ENCODE measurements at regions not wholly inside any gene's neighbourhood (a gene's known extent, or its start where the extent isn't known, plus 50 kb on each side); places are given as distances from the start of the nearest gene placed in this dataset.

DNA sequence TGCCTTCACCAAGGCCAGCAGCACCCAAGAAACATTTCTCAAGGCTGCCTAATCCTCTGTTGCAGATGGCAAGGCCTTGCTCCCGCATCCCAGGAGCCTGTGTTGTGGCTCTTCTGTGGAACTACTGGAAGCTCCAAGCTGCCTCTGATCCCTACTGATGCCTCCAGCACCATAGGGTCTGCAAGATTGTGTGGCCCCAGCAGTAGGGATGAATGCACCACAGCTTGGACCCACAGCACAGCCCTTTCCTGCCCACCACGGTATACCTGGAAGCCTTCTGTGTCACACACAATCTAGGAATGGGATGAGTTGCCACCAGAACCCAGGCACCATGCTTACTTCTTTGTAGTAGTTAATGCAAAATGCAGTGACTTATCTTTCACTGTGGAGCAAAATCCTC is 291.1 kb upstream of the FOXQ1 start:
- no peak for ATAC-seq
- Mint-ChIP-seq H3K4me3 (no peak overlapping the region), H3K9me3 (peaks cover 6% of the 10 kb centered on the region), H3K36me3 (ENCODE audit: insufficient read depth) (no peaks in the 10 kb centered on the region), H3K4me1 (ENCODE audit: low read depth) (no peaks in the 10 kb centered on the region), H3K27me3 (ENCODE audit: low read depth) (peaks cover 15% of the 10 kb centered on the region)
- no peak for DNase-seq

DNA sequence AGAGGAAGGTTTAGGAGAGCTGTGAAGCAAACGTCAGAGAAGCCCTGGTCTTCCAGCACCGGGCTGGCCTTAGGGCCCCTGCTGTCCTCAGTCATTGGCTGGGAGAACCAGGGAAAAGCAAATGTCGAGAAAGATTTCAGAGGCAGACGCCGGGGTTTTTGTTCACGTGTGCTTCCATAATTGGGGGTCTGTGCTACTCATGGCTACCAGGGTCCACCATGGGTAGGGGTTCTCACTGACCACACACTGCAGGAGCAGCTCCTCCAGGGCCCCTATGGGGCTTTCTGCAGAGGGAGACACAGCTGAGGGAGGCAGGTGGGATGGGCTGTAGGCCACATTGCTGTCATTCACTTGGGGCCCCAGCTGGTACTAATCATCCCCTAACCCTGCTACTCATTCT is 291.8 kb upstream of the FOXQ1 start:
- no peak for ATAC-seq
- Mint-ChIP-seq H3K4me3 (no peak overlapping the region), H3K27me3 (ENCODE audit: low read depth) (peaks cover 14% of the 10 kb centered on the region), H3K9me3 (peaks cover 6% of the 10 kb centered on the region), H3K36me3 (ENCODE audit: insufficient read depth) (no peaks in the 10 kb centered on the region), H3K4me1 (ENCODE audit: low read depth) (no peaks in the 10 kb centered on the region)
- no peak for DNase-seq

DNA sequence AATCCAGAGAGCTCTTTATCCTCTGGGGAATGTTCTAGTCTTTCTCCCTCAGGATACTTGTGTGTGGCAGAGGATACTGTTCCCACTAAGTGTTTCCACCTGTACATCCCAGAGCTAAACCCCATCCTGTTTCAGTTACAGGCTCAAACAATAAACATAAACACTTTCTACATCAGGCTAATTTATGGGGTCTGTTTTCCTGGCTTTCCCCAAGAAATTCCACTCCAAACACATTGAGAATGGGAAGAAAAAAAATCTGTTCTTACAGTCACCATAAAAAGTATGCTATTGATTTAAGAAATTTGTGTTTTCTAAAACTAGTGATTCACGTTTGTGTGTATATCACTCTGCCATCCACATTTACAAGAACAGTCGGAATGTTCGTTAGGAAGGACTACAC is 293.9 kb upstream of the FOXQ1 start:
- DNase-seq (no peak), ATAC-seq (no peak)
- Mint-ChIP-seq H3K27me3 (ENCODE audit: low read depth) (peaks cover 11% of the 10 kb centered on the region), H3K36me3 (ENCODE audit: insufficient read depth) (no peaks in the 10 kb centered on the region), H3K4me3 (no peak overlapping the region), H3K9me3 (peaks cover 6% of the 10 kb centered on the region), H3K4me1 (ENCODE audit: low read depth) (no peaks in the 10 kb centered on the region)

DNA sequence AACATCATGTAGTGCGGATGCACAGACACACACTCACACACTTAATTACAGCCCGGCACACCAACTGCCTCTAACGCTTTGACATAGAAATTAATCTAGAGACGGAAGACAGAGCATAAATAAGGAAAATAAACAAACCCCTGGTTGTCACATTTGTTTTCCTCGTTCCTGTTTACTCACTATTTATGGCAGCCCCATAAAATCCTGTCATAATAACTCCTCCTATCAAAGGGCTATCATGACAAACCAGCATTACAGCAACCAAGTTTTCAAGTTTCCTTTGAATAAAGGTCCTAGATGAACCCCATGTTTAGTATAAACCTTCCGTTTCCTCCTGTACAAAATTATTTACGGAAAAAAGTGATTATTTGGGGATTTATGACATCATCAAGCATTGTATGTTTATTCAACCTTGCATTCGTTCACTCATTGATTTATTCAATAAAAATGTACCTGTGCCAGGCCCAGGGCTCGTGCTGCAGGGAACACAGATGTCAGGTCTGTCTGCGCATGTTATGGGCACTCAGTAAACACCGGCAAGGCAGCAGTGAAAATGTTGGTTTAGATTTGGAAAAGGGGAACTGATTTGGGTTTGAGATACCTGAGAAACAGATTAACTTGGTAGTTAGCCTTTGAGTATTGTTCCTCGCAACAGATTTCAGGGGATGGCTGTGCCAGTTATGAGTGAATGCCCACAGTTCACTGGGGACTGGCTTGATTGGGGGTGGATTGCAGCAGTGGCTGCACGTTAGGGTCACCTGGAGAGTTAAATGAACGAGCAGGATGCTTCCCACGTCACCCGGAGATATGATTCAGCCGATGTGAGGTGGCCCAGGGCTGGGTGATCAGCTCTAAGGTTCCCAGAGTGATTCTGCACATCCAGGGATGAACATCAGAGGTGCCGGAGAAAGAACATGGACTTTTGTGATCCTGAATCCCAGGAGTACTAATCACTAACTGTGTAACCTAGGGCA is 295.3 kb upstream of the FOXQ1 start:
- Mint-ChIP-seq H3K9me3 (peaks cover 1% of the 10 kb centered on the region), H3K4me1 (ENCODE audit: low read depth) (no peaks in the 10 kb centered on the region), H3K36me3 (ENCODE audit: insufficient read depth) (no peaks in the 10 kb centered on the region), H3K27me3 (ENCODE audit: low read depth) (peaks cover 11% of the 10 kb centered on the region), H3K4me3 (no peak overlapping the region)
- DNase-seq = no peak
- ATAC-seq = no peak

DNA sequence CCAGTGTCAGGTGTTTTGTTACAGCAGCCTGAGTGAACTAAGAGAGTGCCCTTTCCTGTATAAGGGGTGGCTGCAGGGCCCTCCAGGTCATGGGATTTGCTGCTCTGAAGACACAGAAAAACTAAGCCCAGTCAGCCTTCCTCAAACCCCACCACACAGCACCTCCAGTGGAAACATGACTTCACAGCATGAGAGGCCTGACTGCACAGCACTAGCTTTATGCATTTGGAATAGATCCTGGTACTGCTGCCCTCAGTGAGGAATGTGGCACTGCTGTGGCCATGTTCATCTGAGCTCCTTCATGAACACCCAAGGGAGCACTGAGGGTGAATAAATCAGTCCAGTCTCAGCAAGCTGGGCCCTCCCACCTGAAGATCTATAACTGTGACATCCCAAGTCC is 296.1 kb upstream of the FOXQ1 start:
- no peaks in the 10 kb centered on the region for H3K36me3 Mint-ChIP-seq (ENCODE audit: insufficient read depth)
- H3K4me1 Mint-ChIP-seq (ENCODE audit: low read depth) = no peaks in the 10 kb centered on the region
- ATAC-seq (no peak), DNase-seq (no peak)
- H3K27me3 Mint-ChIP-seq (ENCODE audit: low read depth) = peaks cover 11% of the 10 kb centered on the region
- no peaks in the 10 kb centered on the region for H3K9me3 Mint-ChIP-seq
- no peak overlapping the region for H3K4me3 Mint-ChIP-seq

DNA sequence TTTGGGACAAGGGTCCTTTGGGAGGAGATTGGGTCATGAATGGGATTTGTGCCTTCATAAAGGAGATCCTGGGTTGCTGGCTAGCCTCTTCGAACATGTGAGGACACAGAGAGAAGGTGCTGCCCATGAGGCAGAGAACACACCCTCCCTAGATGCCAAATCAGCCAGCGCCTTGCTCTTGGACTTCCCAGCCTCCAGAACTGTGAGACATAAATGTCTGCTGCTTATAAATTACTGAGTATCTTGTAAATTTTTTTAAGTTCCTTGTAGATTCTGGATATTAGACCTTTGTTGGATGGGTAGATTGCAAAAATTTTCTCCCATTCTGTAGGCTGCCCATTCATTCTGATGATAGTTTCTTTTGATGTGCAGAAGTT is 297.5 kb upstream of the FOXQ1 start:
- Mint-ChIP-seq H3K36me3 (ENCODE audit: insufficient read depth) (no peaks in the 10 kb centered on the region), H3K4me3 (no peak overlapping the region), H3K4me1 (ENCODE audit: low read depth) (no peaks in the 10 kb centered on the region), H3K9me3 (no peaks in the 10 kb centered on the region), H3K27me3 (ENCODE audit: low read depth) (peaks cover 11% of the 10 kb centered on the region)
- ATAC-seq = no peak
- no peak for DNase-seq

DNA sequence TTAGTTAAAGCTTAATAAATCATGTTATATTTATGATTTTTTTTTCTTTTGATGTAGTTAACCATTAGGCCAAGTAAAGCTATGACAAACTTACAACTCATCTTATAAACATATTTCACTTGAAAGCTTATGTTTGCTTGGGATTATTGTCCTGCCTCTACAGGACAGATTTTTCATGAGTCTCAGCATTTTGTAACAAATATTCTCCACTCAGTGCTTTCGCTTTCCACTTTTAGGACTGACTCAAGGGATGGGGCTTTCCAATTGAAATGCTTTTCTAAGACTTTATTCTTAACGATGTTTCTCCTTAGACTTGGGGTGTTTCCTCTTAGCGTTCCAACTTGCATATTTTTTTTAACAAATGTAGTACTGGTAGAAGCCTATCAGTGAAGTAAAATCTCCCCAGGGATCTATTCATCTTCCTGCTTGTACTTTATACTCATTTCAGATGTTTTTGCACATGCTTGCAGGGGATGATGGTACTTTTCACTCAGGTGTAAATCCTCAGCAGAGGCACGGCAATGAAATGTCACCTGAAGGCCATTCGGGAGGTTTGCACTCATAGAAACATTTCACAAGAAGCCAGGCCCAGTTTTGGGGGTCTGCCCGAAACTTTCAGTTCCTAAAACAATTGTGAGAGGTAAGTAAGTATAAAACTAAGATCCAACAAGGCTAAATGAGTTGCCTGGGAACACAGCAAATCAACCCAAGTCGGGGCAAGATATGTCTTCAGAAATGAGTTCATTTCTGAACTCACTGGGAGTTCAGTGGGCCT is 298.1 kb upstream of the FOXQ1 start:
- ATAC-seq (no peak), DNase-seq (no peak)
- peaks cover 10% of the 10 kb centered on the region for H3K27me3 Mint-ChIP-seq (ENCODE audit: low read depth)
- no peaks in the 10 kb centered on the region for H3K9me3 Mint-ChIP-seq
- H3K4me3 Mint-ChIP-seq = no peak overlapping the region
- H3K36me3 Mint-ChIP-seq (ENCODE audit: insufficient read depth) = no peaks in the 10 kb centered on the region
- H3K4me1 Mint-ChIP-seq (ENCODE audit: low read depth) = no peaks in the 10 kb centered on the region

DNA sequence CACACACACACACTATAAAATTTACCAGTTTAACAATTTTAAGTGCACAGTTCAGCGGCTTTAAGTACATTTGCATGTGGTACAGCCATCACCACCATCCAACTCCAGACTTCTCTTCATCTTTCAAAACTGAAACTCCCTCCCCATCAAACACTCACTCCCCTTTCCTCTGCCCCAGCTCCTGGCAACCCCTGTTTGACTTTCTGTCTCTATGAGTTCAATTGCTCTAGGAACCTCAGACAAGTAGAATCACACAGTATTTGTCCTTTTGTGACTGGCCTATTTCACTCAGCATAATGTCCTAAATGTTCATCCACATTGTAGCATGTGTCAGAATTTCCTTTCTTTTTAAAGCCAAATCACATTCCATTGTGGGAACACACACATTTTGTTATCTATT is 302.8 kb upstream of the FOXQ1 start:
- Mint-ChIP-seq H3K27me3 (ENCODE audit: low read depth) (peaks cover 7% of the 10 kb centered on the region), H3K36me3 (ENCODE audit: insufficient read depth) (no peaks in the 10 kb centered on the region), H3K4me1 (ENCODE audit: low read depth) (no peaks in the 10 kb centered on the region), H3K9me3 (no peaks in the 10 kb centered on the region), H3K4me3 (no peak overlapping the region)
- no peak for ATAC-seq
- no peak for DNase-seq

DNA sequence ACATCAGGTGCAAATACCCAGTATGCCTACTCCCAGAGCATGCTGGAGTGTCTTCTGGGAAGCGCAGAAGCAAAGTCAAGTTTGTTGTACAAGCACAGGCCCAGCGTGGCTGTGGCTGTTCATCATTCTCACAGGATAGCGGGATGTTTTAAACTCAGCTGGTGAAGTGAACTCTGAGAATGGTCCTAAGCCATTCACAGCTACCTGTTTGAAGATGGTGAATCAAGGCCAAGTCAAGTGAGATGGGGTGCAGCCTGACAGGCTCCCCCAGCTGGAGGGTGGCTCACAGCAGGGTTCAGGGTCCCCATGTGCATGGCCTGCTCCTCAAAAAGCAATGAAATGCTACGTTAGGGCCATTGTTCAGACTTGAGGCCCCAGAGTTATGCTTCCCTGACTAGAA is 304.7 kb upstream of the FOXQ1 start:
- Mint-ChIP-seq H3K4me1 (ENCODE audit: low read depth) (no peaks in the 10 kb centered on the region), H3K9me3 (no peaks in the 10 kb centered on the region), H3K27me3 (ENCODE audit: low read depth) (peaks cover 5% of the 10 kb centered on the region), H3K36me3 (ENCODE audit: insufficient read depth) (no peaks in the 10 kb centered on the region), H3K4me3 (no peak overlapping the region)
- ATAC-seq (no peak), DNase-seq (no peak)

DNA sequence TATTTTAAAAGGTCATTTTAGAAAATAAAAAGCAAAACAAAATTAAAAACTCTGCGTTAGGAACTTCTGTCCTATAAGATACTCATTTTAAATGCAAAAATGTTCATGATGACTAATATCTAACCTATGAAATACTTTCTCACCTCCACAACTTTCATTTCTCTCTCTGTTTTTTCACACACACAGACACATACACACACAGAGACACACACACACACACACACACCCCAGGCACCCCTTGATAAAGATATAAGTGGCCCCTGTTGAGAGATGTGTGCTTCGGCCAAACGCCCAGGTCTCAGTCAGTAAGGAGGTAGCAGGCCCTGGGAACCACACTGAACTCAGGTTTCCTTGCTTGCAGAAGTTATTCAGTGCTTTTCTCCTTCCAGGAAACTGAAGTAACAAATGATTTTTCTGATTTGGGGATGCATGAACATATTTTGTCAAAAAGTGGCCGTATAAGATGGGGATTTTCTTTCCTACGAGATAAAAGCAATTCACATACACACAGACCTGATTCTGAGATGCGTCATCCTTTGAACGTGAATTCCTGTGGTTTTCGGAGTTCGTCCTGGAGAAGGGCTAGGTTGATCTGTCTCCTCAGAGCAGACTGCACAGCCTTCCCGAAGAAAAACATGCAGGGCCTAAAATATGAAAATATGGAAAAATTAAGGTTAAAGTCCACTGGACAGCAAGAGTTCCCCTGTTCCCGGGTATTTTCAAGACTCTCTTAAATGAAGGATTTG is 306.8 kb upstream of the FOXQ1 start:
- Mint-ChIP-seq H3K36me3 (ENCODE audit: insufficient read depth) (no peaks in the 10 kb centered on the region), H3K9me3 (no peaks in the 10 kb centered on the region), H3K4me3 (no peak overlapping the region), H3K27me3 (ENCODE audit: low read depth) (peaks cover 9% of the 10 kb centered on the region), H3K4me1 (ENCODE audit: low read depth) (no peaks in the 10 kb centered on the region)
- ATAC-seq (no peak), DNase-seq (no peak)

DNA sequence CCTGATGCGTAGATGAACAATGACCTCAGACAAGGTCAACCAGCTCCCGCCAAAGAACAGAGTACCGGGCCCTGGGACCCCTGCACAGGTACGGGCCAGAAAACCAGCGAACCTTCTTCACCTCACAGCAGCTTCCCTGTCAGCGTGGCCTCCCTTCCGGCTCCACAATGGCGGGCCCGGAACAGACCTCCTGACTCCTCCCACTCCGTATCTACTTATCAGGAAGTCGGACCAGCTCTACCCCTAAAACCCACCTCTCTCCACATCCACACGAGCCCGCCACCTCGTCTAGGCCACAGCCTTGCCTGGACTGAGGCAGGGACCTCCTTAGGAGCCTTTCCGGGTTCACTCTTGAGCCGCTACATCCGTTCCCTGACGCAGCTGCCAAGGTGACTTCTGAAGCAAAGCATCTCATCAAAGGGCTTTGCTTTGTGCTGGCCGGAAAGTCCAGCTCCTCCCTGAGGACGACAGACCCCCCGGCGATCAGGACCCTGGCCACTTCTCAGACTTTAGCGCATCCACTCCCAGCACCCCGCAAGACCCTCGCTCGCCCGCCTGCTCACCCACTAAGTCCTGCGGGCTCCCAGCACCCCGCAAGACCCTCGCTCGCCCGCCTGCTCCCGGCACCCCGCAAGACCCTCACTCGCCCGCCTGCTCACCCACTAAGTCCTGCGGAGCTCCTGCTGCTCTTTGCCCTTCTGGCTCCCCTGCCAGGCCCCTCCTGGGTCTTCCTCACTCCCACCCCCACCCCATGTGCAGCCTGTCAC is 308.3 kb upstream of the FOXQ1 start:
- H3K4me3 Mint-ChIP-seq = no peak overlapping the region
- H3K27me3 Mint-ChIP-seq (ENCODE audit: low read depth) = peaks cover 12% of the 10 kb centered on the region
- no peak for DNase-seq
- no peak for ATAC-seq
- H3K4me1 Mint-ChIP-seq (ENCODE audit: low read depth) = no peaks in the 10 kb centered on the region
- H3K9me3 Mint-ChIP-seq = no peaks in the 10 kb centered on the region
- no peaks in the 10 kb centered on the region for H3K36me3 Mint-ChIP-seq (ENCODE audit: insufficient read depth)

DNA sequence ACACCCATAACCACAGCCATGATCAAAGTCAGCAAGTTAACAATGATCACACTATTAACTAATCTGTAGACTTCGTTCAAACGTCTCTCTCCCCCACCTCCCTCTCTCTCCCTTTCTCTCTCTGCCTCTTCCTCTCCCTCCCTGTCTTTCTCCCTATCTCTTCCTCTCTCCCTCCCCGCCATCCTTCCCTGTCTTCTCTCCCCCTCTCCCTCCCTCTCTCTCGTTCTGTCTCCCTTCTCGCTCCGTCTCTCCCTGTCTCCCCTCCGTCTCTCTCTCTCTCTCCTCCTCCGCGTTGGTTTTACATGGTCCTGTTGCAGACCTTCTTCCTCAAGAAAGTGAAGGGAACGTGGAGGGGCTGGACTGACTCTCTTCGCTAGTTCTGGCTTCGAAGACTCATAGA is 308.9 kb upstream of the FOXQ1 start:
- H3K9me3 Mint-ChIP-seq = no peaks in the 10 kb centered on the region
- peaks cover 12% of the 10 kb centered on the region for H3K27me3 Mint-ChIP-seq (ENCODE audit: low read depth)
- no peak for DNase-seq
- no peak for ATAC-seq
- no peak overlapping the region for H3K4me3 Mint-ChIP-seq
- H3K36me3 Mint-ChIP-seq (ENCODE audit: insufficient read depth) = no peaks in the 10 kb centered on the region
- H3K4me1 Mint-ChIP-seq (ENCODE audit: low read depth) = no peaks in the 10 kb centered on the region

DNA sequence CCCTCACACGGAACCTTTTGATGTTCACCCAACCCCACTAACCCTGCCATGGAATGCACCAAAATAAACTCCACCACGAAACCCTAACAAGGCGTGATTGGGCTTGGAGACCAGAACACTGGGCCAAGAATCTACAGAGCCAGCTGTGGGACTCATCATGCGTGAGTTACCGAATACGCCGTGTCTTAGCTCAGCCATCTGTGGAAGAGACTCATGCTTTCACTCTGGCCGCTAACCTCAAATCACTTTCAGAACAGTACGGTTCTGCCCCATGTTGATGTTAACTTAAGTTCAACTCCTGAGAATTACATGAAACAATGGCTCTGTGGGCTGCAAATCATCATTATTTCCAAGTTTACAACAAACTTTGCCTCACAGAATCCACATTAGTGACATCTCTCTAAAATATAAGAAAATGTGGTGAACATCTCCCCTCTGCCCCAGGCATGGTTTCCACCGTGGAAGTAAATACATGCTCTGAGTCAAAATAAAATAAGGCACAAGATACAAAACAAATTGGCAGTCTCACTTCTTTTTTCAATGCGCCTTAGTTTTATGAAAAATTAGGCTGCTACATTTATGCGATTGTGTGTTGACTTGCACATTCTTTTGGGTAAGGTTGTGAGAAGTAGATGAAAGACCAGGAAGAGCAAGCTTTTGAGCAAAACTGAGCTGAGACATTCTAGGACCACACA is 308.9 kb upstream of the EXOC2 start:
- H3K27me3 Mint-ChIP-seq (ENCODE audit: low read depth) = peaks cover 17% of the 10 kb centered on the region
- ATAC-seq (no peak), DNase-seq (no peak)
- no peaks in the 10 kb centered on the region for H3K36me3 Mint-ChIP-seq (ENCODE audit: insufficient read depth)
- H3K4me3 Mint-ChIP-seq = no peak overlapping the region
- H3K4me1 Mint-ChIP-seq (ENCODE audit: low read depth) = no peaks in the 10 kb centered on the region
- H3K9me3 Mint-ChIP-seq = no peaks in the 10 kb centered on the region

Measured in activated T-cell treated with anti-CD3 and anti-CD28 coated beads, Interleukin-2, amount 50 U/mL, for 4 hours (primary cell).